ENCODE measurements at regions not wholly inside any gene's neighbourhood (a gene's known extent, or its start where the extent isn't known, plus 50 kb on each side); places are given as distances from the start of the nearest gene placed in this dataset.

DNA sequence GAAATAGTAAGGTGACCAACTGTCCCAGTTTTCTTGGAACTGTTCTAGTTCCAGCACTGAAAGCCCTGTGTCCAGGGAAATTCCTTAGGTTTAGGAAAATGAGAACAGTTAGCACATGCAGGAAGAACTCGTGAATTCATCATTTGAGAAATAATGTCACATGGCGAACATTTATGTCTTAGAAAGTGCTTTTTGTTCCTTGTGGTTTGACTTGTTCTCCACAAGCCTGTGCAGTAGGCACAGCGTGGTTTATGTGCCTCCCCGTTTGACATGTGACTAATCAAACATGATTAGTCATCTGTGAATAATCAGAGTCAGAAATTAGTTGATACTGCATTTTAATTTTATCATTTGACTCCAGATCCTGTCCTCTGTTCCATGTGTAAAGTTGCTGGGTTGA is 556.0 kb upstream of the CPEB2 start:
- H3K4me1 ChIP-seq (ENCODE audit: insufficient read depth, low read length): no peaks in the 10 kb centered on the region
- H3K9me3 ChIP-seq (ENCODE audit: low read depth, low read length): no peaks in the 10 kb centered on the region
- no peaks in the 10 kb centered on the region for H4K20me1 ChIP-seq (ENCODE audit: insufficient read depth, low read length)
- peak overlapping the region; percentile 10 for H3K4me2 ChIP-seq (ENCODE audit: insufficient read depth, low read length)
- no peaks in the 10 kb centered on the region for H3K36me3 ChIP-seq (ENCODE audit: insufficient read depth, low read length)
- H3K79me2 ChIP-seq (ENCODE audit: insufficient read depth, low read length): no peaks in the 10 kb centered on the region
- H3K4me3 ChIP-seq (ENCODE audit: insufficient read depth, low read length): no peak overlapping the region
- DNase-seq (ENCODE audit: insufficient read length, low spot score, missing footprints): no peak
- no peak for TF ChIP-seq CTCF (IDR thresholded peaks at IDR 0.05; ENCODE audit: extremely low read depth, low read depth, low read length)
- H3K27me3 ChIP-seq (ENCODE audit: insufficient read depth, low read length): no peaks in the 10 kb centered on the region
- H2AFZ ChIP-seq (ENCODE audit: low read length): no peak overlapping the region
- no peak overlapping the region for H3K27ac ChIP-seq (ENCODE audit: low read depth, low read length)

DNA sequence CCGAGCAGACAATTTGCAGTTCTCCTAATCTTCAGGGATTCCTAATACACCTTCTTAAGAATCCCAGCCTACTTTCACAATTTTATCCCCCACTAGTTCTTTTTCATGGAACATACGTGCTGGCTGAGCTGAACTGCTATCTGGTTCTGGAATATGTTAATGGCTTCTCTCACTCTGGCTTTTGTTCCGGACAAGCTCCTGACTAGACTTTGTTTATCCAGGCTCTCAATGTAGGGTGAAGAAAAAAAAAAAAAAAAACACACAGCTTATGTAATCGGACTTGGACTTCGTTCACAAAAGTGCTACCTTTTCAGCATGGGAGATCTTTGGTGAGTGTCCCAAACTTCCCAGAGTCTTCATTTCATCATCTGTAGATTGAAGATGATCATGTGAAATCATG is 555.4 kb upstream of the CPEB2 start:
- no peak for DNase-seq (ENCODE audit: insufficient read length, low spot score, missing footprints)
- no peak overlapping the region for H3K4me3 ChIP-seq (ENCODE audit: insufficient read depth, low read length)
- H3K79me2 ChIP-seq (ENCODE audit: insufficient read depth, low read length): no peaks in the 10 kb centered on the region
- no peaks in the 10 kb centered on the region for H3K36me3 ChIP-seq (ENCODE audit: insufficient read depth, low read length)
- H3K4me1 ChIP-seq (ENCODE audit: insufficient read depth, low read length): no peaks in the 10 kb centered on the region
- no peak for TF ChIP-seq CTCF (IDR thresholded peaks at IDR 0.05; ENCODE audit: extremely low read depth, low read depth, low read length)
- no peaks in the 10 kb centered on the region for H3K27me3 ChIP-seq (ENCODE audit: insufficient read depth, low read length)
- H3K27ac ChIP-seq (ENCODE audit: low read depth, low read length): no peak overlapping the region
- H2AFZ ChIP-seq (ENCODE audit: low read length): no peak overlapping the region
- H3K9me3 ChIP-seq (ENCODE audit: low read depth, low read length): no peaks in the 10 kb centered on the region
- H4K20me1 ChIP-seq (ENCODE audit: insufficient read depth, low read length): no peaks in the 10 kb centered on the region
- H3K4me2 ChIP-seq (ENCODE audit: insufficient read depth, low read length): no peak overlapping the region

DNA sequence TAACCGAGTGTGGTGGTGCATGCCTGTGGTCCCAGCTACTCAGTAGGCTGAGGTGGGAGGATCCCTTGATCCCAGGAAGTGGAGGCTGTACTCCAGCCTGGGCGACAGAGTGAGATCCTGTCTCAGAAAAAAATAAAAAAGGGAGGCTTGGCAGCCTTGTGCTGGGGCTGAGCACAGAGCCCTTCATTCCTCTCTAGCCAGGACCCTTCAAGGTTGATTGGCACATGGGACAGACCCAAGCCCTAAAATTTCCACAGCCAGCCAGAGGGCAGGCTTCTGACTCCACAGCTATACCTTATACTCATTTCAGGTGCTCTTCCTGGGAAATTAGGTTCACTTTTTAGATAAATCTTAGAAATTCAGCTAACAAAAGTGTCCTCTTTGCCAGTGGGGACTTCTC is 553.0 kb upstream of the CPEB2 start:
- no peaks in the 10 kb centered on the region for H3K9me3 ChIP-seq (ENCODE audit: low read depth, low read length)
- H3K27ac ChIP-seq (ENCODE audit: low read depth, low read length): no peak overlapping the region

GRCh38 chr4:14452001-14452400 is 550.3 kb upstream of the CPEB2 start:
- H3K36me3 ChIP-seq (ENCODE audit: insufficient read depth, low read length): no peaks in the 10 kb centered on the region
- H4K20me1 ChIP-seq (ENCODE audit: insufficient read depth, low read length): no peaks in the 10 kb centered on the region
- no peaks in the 10 kb centered on the region for H3K4me1 ChIP-seq (ENCODE audit: insufficient read depth, low read length)
- no peaks in the 10 kb centered on the region for H3K9me3 ChIP-seq (ENCODE audit: low read depth, low read length)
- H3K4me3 ChIP-seq (ENCODE audit: insufficient read depth, low read length): no peak overlapping the region
- H3K4me2 ChIP-seq (ENCODE audit: insufficient read depth, low read length): no peak overlapping the region
- TF ChIP-seq CTCF (IDR thresholded peaks at IDR 0.05; ENCODE audit: extremely low read depth, low read depth, low read length): no peak
- H3K27me3 ChIP-seq (ENCODE audit: insufficient read depth, low read length): no peaks in the 10 kb centered on the region
- no peaks in the 10 kb centered on the region for H3K79me2 ChIP-seq (ENCODE audit: insufficient read depth, low read length)
- no peak overlapping the region for H2AFZ ChIP-seq (ENCODE audit: low read length)
- no peak for DNase-seq (ENCODE audit: insufficient read length, low spot score, missing footprints)
- H3K27ac ChIP-seq (ENCODE audit: low read depth, low read length): no peak overlapping the region

More for the DNA sequence above, 553.0 kb upstream of the CPEB2 start:
- Histone ChIP-seq H3K4me1 (ENCODE audit: insufficient read depth, low read length) (no peaks in the 10 kb centered on the region), H3K27me3 (ENCODE audit: insufficient read depth, low read length) (no peaks in the 10 kb centered on the region), H2AFZ (ENCODE audit: low read length) (no peak overlapping the region), H3K4me3 (ENCODE audit: insufficient read depth, low read length) (no peak overlapping the region), H3K4me2 (ENCODE audit: insufficient read depth, low read length) (no peak overlapping the region), H3K36me3 (ENCODE audit: insufficient read depth, low read length) (no peaks in the 10 kb centered on the region), H4K20me1 (ENCODE audit: insufficient read depth, low read length) (no peaks in the 10 kb centered on the region), H3K79me2 (ENCODE audit: insufficient read depth, low read length) (no peaks in the 10 kb centered on the region)
- no peak for TF ChIP-seq CTCF (IDR thresholded peaks at IDR 0.05; ENCODE audit: extremely low read depth, low read depth, low read length)
- DNase-seq (ENCODE audit: insufficient read length, low spot score, missing footprints): no peak
